ENCODE measurements at regions not wholly inside any gene's neighbourhood (a gene's known extent, or its start where the extent isn't known, plus 50 kb on each side); places are given as distances from the start of the nearest gene placed in this dataset.
A peak's percentile ranks its signal among the peaks of the same experiment; 100 is the strongest.

DNA sequence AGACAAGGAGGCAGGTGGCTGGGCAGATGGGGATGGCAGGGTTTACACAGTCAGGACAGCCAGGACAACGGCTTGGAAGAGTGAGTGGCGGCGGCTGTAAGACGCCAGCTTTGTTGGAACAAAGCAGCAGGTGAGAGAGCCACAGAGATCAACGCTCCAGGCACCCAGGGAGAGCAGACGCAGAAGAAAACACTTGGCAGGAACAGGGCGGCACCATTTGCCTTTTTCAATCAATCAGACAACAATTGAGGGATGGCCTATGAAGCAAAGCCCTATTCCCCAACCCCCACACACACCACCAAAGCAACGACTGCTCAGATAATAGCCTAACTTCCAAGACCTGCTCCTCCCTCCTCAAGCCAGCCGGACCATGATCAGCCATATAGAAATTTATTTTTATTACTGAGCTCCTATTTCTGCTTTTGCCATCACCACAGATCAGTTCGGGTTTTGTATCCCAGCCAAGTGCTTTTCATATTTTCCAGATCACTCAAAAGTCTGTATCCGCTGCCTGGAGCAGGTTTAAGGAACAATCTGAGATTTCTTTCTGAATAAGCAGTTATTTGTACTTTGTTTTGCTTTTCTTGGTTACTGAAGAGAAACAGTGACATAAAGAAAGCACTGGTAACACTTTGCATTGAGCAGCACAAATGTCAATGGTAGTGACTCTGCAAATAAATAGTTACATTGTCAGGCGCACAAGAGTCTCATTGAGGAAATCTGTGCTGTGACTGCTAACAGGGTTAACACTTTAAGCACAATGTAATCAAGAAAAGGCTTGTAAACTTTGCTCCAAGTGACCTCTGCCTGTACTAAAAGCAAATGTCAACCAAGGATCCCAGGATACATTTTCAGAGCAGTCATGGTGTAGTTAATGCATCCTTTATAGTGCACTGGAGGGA, 81.8 kb upstream of the RBPJ start:
- Histone ChIP-seq H3K4me2 (ENCODE audit: insufficient read depth in 1 of 2, low read depth in 2 of 2, low read length in 2 of 2) (peak overlapping the region; percentile 40 to 53; a peak in 2 of 4 replicates), H4K5ac (ENCODE audit: insufficient read length, low read depth, low read length) (peak overlapping the region; percentile 25), H3K27me3 (replicated peaks in 1 of 4; ENCODE audit: control insufficient read depth in 3 of 4, extremely low read depth in 1 of 4, insufficient read depth in 3 of 4, low read length in 3 of 4) (no peaks in the 10 kb centered on the region), H2BK120ac (replicated peaks; ENCODE audit: low read depth, low read length) (no peak overlapping the region), H3K79me1 (ENCODE audit: low read depth, low read length) (no peaks in the 10 kb centered on the region), H4K91ac (replicated peaks; ENCODE audit: insufficient read length, low read length) (peak overlapping the region; percentile 50), H3K36me3 (ENCODE audit: control insufficient read depth in 2 of 4, insufficient read depth in 4 of 4, low read length in 3 of 4) (no peaks in the 10 kb centered on the region), H3K56ac (replicated peaks; ENCODE audit: insufficient read length, low read depth, low read length) (no peak overlapping the region), H2BK15ac (ENCODE audit: low read length) (no peak overlapping the region; the same call in 1 of the 2 replicates), H3K18ac (ENCODE audit: extremely low read depth, low read length) (peak overlapping the region; percentile 1; the same call in 1 of the 2 replicates), H3K23me2 (ENCODE audit: low read depth, low read length) (no peaks in the 10 kb centered on the region; the same call in 1 of the 2 replicates), H2AK5ac (ENCODE audit: low read depth, low read length) (no peak overlapping the region), H2AFZ (ENCODE audit: low read length) (peak overlapping the region; percentile 95), H2BK12ac (ENCODE audit: low read depth, low read length) (peak overlapping the region; percentile 88; the same call in 1 of the 2 replicates), H2BK5ac (ENCODE audit: low read depth, low read length) (peak overlapping the region; percentile 63; the same call in 1 of the 2 replicates), H2BK20ac (ENCODE audit: low read length) (peak overlapping the region; percentile 40; the same call in 1 of the 2 replicates), H3K23ac (ENCODE audit: insufficient read length) (no peak overlapping the region), H4K20me1 (replicated peaks in 1 of 2; ENCODE audit: control insufficient read depth in 1 of 2, insufficient read depth in 2 of 2, low read length in 2 of 2) (no peaks in the 10 kb centered on the region), H3K4me3 (ENCODE audit: extremely low read depth in 1 of 4, insufficient read depth in 2 of 4, low read depth in 3 of 4, low read length in 4 of 4) (peak overlapping the region in 1 of 4 experiments; percentile 7; a peak in 2 of 8 replicates), H3K14ac (ENCODE audit: insufficient read length) (no peak overlapping the region), H4K8ac (ENCODE audit: extremely low read depth, insufficient read depth, low read length) (peak overlapping the region; percentile 83), H3K79me2 (ENCODE audit: control insufficient read depth in 1 of 2, insufficient read depth in 2 of 2, low read length in 2 of 2) (no peaks in the 10 kb centered on the region), H3K4me1 (replicated peaks in 1 of 4; ENCODE audit: control insufficient read depth in 3 of 4, insufficient read depth in 4 of 4, low read length in 3 of 4) (peaks cover 0 to 12% (median 7%) of the 10 kb centered on the region in 4 experiments; a peak in 6 of 7 replicates), H3K9me3 (ENCODE audit: insufficient read depth in 2 of 2, low read depth in 1 of 2, low read length in 1 of 2) (no peaks in the 10 kb centered on the region), H3K9ac (replicated peaks in 1 of 4; ENCODE audit: extremely low read depth in 1 of 4, low read depth in 3 of 4, low read length in 3 of 4) (peak overlapping the region in 2 of 4 experiments; percentile 14 to 17; a peak in 3 of 7 replicates), H3K27ac (ENCODE audit: low read depth, low read length) (no peak overlapping the region), H3K4ac (replicated peaks; ENCODE audit: insufficient read length, low read depth, low read length) (no peak overlapping the region)
- DNase-seq (ENCODE audit: low read depth in 1 of 2, low spot score in 2 of 2) (no peak), FAIRE-seq (no peak)
- TF ChIP-seq SRF (IDR thresholded peaks at IDR 0.05; ENCODE audit: low read depth, low read length) (no peak), CEBPB (IDR thresholded peaks at IDR 0.05; ENCODE audit: low read depth, low read length) (no peak), YY1 (IDR thresholded peaks at IDR 0.05; ENCODE audit: low read depth, low read length) (no peak), RFX5 (IDR thresholded peaks at IDR 0.05; ENCODE audit: borderline replicate concordance, low read depth, low read length) (no peak), JUN (IDR thresholded peaks at IDR 0.05; ENCODE audit: low read depth, low read length) (no peak)
- 57% methylated on average over 12 of the region's 12 CpGs; no CpG with 5 or more reads in 1 of the 2 experiments for WGBS, 2 experiments (ENCODE audit: extremely low coverage in 1 of 2, insufficient coverage in 1 of 2, insufficient read length in 1 of 2, insufficient replicate concordance in 2 of 2, low coverage in 1 of 2, low lambda C conversion rate in 2 of 2, missing lambda C conversion rate in 1 of 2)
- POLR2A ChIA-PET (ENCODE audit: partially characterized antibody): no interaction called here
- CTCF ChIA-PET (ENCODE audit: partially characterized antibody): interaction anchor here (1.0 to 1.7 kb wide), 6 partner anchors 16 to 162 kb away, joined by 3 to 6 read pairs (median 4); no protein-coding TSS in a partner anchor

Measured in H1 (cell line).